Tibial nerve (tissue), 3 donors: ENCODE measurements at regions not wholly inside any gene's neighbourhood (a gene's known extent, or its start where the extent isn't known, plus 50 kb on each side); places are given as distances from the start of the nearest gene placed in this dataset.

Experiments used
- POLR2A ChIP-seq, 2 donors: fragments of 450-650 bp; IDR thresholded peaks; one replicate each; pipeline ENCODE4 v1.6.1; 2017; ENCODE audit warnings: antibody characterized with exemption in 2 of 2, mild to moderate bottlenecking in 2 of 2, moderate library complexity in 2 of 2
- TF ChIP-seq, protein P1 (sequence below), 5 experiments: fragments of 200-600 bp in 3 of 5; fragments of 450-650 bp in 2 of 5; sonication (generic) in 3 of 5; IDR thresholded peaks; one replicate each; pipeline ENCODE4 v1.5.1; 2016 to 2019; ENCODE audit warnings: antibody characterized with exemption in 5 of 5, mild to moderate bottlenecking in 3 of 5, moderate library complexity in 2 of 5

DNA sequence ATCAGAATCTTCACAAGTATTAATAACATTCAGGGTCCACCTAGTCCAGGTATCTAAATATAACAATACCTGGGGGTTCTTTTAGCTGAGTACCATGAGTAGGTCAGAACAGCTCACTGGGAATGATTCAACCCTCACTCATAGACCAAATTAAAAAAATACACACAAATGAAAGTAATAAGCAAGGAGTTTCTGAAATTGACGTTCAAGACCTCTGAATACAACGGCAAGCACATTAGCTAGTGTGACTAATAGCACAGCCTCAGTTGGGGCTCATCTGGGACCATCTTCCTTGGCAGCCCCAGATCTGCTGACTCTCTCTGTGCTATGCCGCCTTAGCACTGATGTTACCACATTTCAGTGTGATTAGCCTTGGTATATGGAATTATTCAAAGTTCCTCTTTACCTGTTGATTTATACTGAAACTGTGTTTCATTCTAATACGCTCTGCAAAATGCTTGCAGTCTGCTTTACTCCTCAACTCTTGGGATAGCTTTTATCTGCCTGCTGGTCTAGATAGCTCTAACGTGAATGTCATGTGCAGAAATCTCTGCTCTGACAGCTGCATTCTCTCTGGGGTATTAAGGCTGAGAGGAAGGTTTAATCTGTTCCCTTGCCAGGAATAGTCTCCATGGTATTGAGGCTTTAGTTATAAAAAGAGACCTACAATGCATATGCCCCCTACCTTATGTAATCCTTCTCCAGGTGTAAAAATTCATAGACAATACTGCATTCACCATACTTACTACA, 153.3 kb downstream of the METTL4 start:
- TF ChIP-seq POLR2A (IDR thresholded peaks at IDR 0.05) = no peak
- TF ChIP-seq, protein P1, sequence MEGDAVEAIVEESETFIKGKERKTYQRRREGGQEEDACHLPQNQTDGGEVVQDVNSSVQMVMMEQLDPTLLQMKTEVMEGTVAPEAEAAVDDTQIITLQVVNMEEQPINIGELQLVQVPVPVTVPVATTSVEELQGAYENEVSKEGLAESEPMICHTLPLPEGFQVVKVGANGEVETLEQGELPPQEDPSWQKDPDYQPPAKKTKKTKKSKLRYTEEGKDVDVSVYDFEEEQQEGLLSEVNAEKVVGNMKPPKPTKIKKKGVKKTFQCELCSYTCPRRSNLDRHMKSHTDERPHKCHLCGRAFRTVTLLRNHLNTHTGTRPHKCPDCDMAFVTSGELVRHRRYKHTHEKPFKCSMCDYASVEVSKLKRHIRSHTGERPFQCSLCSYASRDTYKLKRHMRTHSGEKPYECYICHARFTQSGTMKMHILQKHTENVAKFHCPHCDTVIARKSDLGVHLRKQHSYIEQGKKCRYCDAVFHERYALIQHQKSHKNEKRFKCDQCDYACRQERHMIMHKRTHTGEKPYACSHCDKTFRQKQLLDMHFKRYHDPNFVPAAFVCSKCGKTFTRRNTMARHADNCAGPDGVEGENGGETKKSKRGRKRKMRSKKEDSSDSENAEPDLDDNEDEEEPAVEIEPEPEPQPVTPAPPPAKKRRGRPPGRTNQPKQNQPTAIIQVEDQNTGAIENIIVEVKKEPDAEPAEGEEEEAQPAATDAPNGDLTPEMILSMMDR (IDR thresholded peaks at IDR 0.05) = no peak
